ENCODE measurements at regions not wholly inside any gene's neighbourhood (a gene's known extent, or its start where the extent isn't known, plus 50 kb on each side); places are given as distances from the start of the nearest gene placed in this dataset.

DNA sequence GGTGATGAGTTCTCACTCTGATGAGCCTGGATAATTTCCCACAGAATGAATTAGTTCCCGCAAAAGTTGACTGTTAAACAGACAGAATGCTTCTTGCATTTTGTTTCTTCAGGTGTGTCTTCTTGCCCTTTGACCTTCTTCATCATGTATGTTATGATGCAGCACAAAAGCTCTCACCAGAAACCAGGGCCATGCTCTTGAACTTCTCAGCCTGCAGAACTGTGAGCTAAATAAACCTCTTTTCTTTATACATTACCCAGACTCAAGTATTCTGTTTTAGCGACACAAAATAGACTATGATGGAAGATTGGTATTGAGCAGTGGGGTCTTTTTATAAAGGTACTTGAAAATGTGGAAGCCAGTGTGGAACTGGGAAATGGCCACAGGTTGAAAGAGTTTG lies 95.2 kb upstream of the TNS3 start:
- H3K4me3 ChIP-seq (ENCODE audit: low read depth, low read length): no peak overlapping the region
- TF ChIP-seq, protein P1, sequence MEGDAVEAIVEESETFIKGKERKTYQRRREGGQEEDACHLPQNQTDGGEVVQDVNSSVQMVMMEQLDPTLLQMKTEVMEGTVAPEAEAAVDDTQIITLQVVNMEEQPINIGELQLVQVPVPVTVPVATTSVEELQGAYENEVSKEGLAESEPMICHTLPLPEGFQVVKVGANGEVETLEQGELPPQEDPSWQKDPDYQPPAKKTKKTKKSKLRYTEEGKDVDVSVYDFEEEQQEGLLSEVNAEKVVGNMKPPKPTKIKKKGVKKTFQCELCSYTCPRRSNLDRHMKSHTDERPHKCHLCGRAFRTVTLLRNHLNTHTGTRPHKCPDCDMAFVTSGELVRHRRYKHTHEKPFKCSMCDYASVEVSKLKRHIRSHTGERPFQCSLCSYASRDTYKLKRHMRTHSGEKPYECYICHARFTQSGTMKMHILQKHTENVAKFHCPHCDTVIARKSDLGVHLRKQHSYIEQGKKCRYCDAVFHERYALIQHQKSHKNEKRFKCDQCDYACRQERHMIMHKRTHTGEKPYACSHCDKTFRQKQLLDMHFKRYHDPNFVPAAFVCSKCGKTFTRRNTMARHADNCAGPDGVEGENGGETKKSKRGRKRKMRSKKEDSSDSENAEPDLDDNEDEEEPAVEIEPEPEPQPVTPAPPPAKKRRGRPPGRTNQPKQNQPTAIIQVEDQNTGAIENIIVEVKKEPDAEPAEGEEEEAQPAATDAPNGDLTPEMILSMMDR (IDR thresholded peaks at IDR 0.05; ENCODE audit: borderline replicate concordance, insufficient read depth, low read depth, low read length): no peak

DNA sequence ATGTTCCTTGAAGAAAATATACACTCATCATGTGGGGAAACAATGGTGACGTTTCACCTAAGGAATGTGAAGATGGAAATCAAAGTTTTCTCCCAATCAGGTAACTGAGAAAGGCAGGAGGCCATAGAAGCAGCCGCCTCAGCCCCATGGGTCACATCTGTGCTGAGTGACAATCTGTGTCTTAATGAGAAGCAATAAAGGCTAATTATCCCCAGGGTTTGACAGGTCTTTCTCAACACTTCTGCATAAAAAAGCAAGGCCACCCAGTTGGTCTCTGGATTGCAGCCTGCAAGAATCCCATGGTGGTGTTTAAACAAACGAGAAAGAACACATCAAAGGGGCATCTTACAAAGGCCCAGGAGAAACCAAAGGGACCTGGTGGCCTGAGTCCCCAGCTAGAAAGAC lies 91.1 kb upstream of the TNS3 start:
- no peak overlapping the region for H3K4me3 ChIP-seq (ENCODE audit: low read depth, low read length)
- TF ChIP-seq, protein P1 (IDR thresholded peaks at IDR 0.05; ENCODE audit: borderline replicate concordance, insufficient read depth, low read depth, low read length): no peak

DNA sequence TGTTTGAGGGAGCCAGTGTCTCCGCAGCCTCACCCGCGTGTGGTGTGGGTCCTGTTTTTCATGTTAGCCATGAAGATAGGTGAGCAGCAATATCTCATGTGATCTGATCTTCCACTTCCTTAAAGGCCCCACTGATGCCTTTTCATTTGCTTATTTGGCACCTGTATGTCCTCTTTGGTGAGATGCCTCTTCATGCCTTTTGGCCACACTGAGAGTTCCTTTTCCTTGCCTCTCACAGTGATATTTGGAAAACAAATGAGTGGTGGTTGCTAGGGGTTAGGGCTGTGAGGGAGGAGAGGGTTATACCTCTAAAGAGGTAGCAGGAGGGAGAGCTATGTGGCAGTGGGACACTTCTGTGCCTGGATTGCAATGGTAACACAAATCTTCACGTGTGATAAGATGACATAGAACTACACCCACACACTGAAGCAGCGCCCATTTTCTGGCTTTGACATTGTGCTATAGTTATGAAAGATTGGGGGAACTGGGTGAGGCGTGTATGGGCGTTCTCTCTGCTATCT lies 90.4 kb upstream of the TNS3 start:
- H3K4me3 ChIP-seq (ENCODE audit: low read depth, low read length): no peak overlapping the region
- TF ChIP-seq, protein P1 (IDR thresholded peaks at IDR 0.05; ENCODE audit: borderline replicate concordance, insufficient read depth, low read depth, low read length): no peak

DNA sequence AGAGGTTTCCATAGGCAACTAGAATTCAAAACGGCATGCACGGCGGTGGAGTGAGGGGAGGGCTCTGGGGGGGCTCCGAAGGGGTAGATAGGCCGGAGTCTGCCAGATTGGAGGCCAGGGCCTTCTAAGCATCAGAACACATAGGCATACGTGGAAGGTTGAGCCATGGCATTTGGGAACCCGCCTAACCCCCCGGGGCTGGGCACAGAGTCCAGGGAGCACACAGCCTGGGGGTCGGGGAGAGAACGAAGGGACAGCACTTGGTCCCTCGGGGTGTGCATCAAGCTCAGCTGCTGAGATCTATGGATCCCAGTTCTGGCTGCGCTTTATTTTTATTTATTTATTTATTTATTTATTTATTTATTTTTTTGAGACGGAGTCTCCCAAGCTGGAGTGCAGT lies 89.4 kb upstream of the TNS3 start:
- TF ChIP-seq, protein P1 (IDR thresholded peaks at IDR 0.05; ENCODE audit: borderline replicate concordance, insufficient read depth, low read depth, low read length): no peak
- no peak overlapping the region for H3K4me3 ChIP-seq (ENCODE audit: low read depth, low read length)

DNA sequence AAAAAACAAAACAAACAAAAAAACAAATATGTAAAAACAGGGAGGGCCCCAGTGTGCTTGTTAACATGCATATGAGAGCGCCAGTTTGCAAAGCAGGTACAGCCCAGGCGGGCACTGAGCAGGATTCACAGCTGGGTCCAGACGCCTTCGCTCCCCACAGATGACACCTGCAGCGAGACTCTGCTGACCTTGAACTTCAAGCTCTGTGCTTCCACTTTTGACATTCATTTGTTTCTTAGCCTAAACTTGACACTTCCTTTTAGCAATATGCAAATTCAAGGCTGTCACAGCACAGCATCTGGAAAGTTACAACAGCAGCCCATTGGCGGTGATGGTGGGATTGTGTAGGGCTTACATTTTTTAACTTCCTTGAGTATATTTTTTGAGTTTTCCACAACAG lies 88.8 kb upstream of the TNS3 start:
- no peak overlapping the region for H3K4me3 ChIP-seq (ENCODE audit: low read depth, low read length)
- TF ChIP-seq, protein P1 (IDR thresholded peaks at IDR 0.05; ENCODE audit: borderline replicate concordance, insufficient read depth, low read depth, low read length): no peak

DNA sequence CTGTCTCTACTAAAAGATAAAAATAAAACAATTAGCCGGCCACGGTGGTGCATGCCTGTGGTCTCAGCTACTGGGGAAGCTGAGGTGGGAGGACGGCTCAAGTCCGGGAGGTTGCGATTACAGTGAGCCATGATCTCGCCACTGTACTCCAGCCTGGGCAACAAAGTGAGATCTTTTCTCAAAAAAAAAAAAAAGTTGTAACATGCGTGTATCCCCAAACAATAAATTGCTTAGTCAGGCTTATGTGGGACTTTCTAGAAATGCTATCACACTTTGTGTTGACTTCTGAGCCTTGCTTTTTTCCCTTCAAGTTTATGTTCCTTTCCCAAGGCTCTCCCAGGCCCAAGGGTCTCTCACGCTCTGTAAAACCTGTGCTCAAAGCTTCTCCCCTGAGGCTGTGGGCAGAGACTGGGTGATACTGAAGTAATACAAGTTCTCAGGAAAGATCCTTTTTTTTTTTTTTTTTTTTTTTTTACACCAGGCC lies 88.0 kb upstream of the TNS3 start:
- TF ChIP-seq, protein P1 (IDR thresholded peaks at IDR 0.05; ENCODE audit: borderline replicate concordance, insufficient read depth, low read depth, low read length): no peak
- H3K4me3 ChIP-seq (ENCODE audit: low read depth, low read length): no peak overlapping the region

DNA sequence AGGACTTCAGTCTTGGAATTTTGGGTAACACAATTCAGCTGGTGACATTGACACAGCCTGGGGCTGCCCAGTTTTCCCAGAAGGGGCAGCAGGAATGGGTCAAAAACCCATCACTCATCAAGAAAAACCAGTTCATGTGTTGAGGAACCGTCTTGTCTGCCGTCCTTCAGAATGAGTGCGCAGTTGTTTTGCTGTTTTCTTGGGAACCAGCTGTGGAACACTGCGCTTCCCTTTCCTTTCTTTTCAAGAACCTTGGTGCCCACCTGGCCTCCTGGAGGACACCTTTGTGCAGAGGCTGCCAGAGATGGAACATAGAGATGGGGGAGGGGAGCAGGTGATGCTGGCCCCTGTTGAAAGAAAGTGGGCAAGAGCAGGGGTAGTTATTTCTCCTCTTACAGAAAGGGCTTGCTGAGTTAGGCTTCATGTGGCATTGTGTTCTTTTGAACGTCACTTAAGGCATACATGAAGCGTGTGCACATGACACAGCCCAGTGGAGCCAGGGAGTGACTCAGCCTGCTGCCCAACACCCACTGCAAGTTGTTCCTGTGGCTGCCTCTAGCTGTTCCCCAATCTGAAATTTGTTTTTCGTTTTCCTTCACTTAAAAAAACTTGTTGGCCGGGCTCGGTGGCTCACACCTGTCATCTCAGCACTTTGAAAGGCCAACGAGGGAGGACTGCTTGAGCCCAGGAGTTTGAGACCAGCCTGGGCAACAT lies 87.4 kb upstream of the TNS3 start:
- TF ChIP-seq, protein P1 (IDR thresholded peaks at IDR 0.05; ENCODE audit: borderline replicate concordance, insufficient read depth, low read depth, low read length): no peak
- no peak overlapping the region for H3K4me3 ChIP-seq (ENCODE audit: low read depth, low read length)

Data from GM12875 (cell line).